ENCODE measurements at regions not wholly inside any gene's neighbourhood (a gene's known extent, or its start where the extent isn't known, plus 50 kb on each side); places are given as distances from the start of the nearest gene placed in this dataset.

- no peak for DNase-seq (ENCODE audit: low spot score)
These were observed 813.4 kb downstream of the MAFB start for GRCh38 chr20:39875492-39876110.

DNA sequence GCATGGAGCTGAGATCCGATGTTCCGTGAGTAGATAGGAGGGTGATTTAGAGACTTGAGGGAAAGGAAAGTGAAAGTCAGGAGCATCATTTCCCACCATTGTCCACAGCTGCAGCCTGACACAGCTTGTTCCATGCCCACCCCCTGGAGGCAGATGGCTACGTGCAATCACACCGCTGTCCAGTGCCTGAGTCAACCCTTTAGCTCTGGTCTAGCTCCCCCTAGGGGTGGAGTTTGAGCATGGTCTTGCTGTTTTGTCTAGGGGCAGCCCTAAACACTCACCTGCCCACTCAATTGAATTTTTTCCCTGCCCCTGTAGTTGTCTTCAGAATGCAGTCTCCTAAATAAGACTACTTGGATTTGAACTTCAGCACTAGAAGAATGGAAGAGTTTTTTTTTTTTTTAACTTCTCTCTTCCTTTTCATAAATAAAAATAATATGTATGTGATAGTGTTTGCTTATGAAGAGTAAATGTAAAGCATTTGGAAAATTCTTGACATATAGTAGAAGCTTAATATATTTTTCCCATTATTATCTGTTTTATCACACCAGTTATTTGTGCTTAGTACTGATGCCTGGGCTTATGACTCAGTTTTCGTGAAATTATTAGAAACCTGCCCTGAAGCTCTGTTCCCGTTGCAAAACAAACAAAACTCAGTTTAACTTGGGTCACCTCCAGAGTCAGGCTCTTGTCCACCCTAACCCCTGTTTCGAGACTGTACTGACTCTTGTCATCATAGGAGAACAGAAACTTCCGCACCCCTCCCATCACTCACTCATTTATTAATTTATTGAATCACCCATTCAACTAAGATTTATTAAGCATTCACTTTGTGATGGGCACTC is 814.8 kb downstream of the MAFB start:
- DNase-seq (ENCODE audit: low spot score): peak; percentile 67

DNA sequence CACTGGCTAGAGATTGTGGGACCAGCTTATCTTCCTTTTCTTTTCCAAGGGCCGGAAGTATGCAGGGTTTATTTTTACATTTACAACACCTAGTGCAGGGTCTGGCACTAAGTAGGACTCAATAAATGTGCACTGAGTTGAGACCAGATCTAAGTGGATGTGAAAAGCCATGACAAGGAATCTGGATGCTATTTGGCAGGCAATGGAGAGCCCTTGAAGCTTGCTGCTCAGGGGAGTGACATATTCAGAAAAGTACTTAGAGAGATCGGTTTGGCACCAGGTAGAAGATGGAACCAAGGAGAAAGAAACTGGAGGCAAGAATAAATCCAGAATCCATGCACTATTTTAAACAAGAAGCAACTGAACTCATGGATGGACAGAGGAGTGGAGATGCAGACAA is 815.8 kb downstream of the MAFB start:
- no peak for DNase-seq (ENCODE audit: low spot score)

DNA sequence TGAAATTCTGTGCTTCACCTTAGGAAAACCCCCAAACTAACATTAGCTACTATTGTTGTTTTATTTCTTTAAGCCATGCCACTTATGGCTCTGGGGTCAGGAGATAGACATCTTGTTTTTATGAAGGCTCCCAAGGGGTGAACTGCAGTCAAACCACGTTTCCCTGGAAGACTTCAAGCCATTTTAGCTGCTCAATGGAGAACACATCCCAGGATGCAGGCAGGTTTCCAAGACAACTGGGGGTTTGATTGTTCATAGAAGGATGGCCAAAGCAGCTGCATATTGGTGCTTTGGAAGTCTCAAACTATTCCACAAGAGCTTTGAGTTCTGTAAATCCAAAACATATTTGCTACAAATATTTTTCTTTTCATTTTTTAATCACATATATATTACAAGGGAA is 818.0 kb downstream of the MAFB start:
- no peak for DNase-seq (ENCODE audit: low spot score)

DNA sequence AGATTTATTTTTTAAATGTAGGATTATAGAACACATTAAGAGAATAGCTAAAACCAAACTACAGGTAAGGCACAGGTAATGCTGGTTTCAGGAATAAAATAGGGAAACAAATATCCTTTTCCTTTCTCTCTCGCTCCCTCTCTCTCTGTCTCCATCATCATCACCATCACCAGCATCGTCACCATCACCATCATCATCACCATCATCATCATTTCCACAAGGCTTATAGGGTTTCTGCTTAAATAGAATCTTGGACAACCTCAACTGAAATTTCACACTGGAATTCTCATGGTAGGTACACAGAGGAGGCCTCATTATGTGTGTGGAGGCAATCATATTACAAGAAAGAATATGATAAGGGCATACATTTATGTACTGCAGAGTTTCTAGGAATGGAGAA is 823.6 kb downstream of the MAFB start:
- DNase-seq (ENCODE audit: low spot score): no peak

GRCh38 chr20:39862470-39862891 is 826.6 kb downstream of the MAFB start:
- no peak for DNase-seq (ENCODE audit: low spot score)

GRCh38 chr20:39861381-39861780 is 827.7 kb downstream of the MAFB start:
- DNase-seq (ENCODE audit: low spot score): no peak

DNA sequence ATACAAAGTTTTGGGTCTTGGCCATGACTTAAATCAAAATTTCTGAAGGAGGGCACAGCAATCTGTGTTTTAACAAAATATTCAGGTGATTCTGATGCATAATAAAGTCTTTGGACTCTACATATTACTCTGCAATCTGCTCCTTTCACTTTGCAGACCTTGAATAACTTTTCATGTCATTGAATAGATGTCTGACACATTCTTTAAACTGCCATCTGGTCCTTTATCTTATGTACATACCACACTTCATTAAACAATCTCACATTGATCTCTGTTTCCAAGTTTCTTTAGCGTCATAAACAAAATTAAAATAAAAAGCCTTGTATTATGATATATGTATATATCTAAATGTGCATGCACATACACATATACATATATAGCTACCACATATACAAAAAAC is 831.2 kb downstream of the MAFB start:
- DNase-seq (ENCODE audit: low spot score): no peak

- no peak for DNase-seq (ENCODE audit: low spot score)
These were observed 831.8 kb downstream of the MAFB start for GRCh38 chr20:39857187-39857586.

DNA sequence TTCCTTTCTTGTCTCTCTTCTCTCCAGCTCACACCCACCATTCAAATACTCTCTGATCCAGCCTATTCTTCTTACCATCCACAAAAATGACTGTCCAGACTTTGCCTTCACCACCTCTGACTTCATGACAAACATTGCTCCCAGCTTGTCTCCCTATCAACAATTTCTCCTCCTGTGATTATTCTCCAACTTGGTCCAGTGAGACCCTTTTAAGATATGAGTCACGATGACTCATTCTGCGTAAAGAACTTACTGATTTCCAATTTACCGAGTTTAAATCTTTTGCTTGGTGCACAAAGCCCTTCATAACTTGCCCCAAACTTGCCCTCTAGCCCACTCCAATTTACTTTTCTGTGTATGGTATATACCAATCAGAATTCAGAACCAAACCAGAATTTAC is 833.2 kb downstream of the MAFB start:
- DNase-seq (ENCODE audit: low spot score): no peak

GRCh38 chr20:39855056-39855455 is 834.0 kb downstream of the MAFB start:
- no peak for DNase-seq (ENCODE audit: low spot score)

- no peak for DNase-seq (ENCODE audit: low spot score)
These were observed 835.4 kb downstream of the MAFB start for GRCh38 chr20:39853636-39854035.

DNA sequence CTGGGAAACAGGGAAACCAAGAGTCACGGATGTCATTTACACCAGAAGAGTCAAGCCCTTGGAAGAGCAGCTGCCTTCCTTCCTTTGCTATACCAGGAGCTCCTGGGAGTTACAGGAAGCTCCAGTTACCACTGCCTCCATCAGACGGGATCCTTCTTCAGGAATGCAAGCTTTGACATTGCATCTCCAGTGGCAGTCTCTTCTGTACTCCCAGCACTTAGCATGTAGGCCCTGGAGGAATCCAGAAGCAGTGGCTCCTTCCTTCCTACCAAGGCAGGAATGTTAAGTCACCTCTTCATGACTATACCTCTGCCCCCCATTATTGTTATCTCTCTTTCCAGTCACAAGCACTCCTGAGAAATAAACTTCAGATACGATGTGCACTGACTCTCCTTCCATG is 836.0 kb downstream of the MAFB start:
- DNase-seq (ENCODE audit: low spot score): no peak

DNA sequence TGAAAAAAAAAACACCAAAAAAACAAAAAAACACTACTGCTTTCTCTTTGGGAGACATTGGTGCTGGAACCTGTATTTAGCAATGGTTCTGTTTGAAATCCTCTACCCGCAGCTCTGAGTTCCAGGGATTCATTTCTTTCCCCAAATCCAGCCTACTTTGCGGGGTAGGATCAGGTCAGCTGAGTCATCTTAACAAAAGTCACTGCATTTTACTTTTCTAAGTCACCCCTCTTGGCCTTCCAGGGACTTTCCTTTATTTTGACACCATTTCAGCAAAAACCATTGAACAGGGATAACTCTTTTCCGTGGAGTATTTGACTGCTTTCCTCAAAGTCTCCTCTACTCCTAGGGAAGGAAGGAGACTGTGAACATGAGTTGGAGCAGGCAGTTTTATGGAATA is 837.6 kb downstream of the MAFB start:
- DNase-seq (ENCODE audit: low spot score): no peak

DNA sequence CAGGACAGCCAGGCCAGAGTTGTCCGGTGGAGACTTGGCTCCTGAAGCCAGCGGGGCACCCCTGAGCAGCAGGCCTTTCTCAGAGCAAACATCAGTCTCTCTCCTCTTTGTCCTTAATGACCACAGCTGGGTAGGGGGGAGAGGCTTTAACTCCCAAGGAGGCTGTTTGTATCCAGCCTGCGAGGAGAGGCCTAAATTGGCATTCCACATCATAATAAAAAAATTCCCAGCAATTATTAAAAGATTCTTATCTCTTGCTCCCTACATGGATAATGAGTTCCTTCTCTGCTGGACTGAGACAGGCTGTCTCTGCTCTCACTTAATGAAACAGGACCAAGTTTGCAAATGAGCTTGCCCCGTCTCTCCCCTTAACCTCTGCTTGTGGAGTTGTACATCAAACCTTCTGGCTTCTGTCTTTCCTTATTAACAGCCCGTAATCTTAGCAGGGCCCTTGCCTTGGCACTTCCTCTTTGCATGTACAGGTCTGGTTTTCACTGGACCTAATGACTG is 838.2 kb downstream of the MAFB start:
- DNase-seq (ENCODE audit: low spot score): no peak

DNA sequence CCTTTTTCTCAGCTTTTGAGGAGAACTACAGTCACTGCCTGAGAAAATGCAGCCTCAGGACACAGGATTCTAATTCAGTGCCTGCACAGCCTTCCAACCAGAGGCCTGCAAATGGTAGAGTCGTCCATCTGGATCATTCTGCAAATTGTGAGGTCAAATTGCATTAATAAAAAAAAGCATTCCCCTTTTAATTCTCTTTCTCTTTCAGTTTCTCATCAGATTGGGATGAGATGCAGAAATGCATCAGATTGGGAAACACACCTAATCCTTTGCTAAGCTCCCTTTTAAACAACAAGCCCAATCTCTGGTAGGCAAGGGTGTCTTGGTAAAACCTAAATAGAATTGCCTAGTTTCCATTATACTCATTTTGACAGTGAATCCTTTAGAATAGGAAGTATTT is 838.8 kb downstream of the MAFB start:
- DNase-seq (ENCODE audit: low spot score): no peak

GRCh38 chr20:39849664-39850063 is 839.4 kb downstream of the MAFB start:
- peak; percentile 64 for DNase-seq (ENCODE audit: low spot score)

GRCh38 chr20:39849171-39849570 is 839.9 kb downstream of the MAFB start:
- DNase-seq (ENCODE audit: low spot score): no peak

- no peak for DNase-seq (ENCODE audit: low spot score)
These were observed 849.5 kb downstream of the MAFB start for GRCh38 chr20:39839399-39840119.

- DNase-seq (ENCODE audit: low spot score): no peak
These were observed 851.5 kb downstream of the MAFB start for GRCh38 chr20:39837561-39837960.

- DNase-seq (ENCODE audit: low spot score): peak; percentile 42
These were observed 853.8 kb downstream of the MAFB start for GRCh38 chr20:39835130-39835842.

DNA sequence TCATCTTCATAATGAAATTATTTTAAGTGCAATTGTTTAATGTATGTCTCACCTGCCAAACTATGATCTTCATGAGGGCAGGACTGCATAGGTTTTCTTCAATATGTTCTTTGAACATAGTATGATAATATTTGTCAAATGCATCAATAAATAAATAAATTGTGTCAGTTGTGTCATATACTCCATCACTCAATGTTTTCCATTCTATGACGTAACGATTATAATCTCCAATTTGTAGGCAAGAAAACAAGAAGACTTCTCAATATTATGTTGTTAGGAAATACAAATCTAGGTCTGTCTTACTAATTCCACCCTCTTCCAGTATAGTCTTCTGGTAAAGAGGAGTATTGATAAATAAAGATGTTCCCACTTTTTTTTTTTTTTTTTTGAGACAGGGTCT is 858.1 kb downstream of the MAFB start:
- no peak for DNase-seq (ENCODE audit: low spot score)

Data from Ammon's horn (tissue), 1 donor.